HUES6 (cell line): ENCODE measurements at regions not wholly inside any gene's neighbourhood (a gene's known extent, or its start where the extent isn't known, plus 50 kb on each side); places are given as distances from the start of the nearest gene placed in this dataset.

Source experiments
- H3K27ac ChIP-seq: 2 replicates; pipeline ENCODE4 v1.7.0; 2013; ENCODE audit warnings: low read depth, mild to moderate bottlenecking, low read length, inconsistent platforms
- H3K27me3 ChIP-seq: 2 replicates; pipeline ENCODE4 v1.6.1; 2013; ENCODE audit warnings: low read length; ENCODE audit not compliant: control insufficient read depth, insufficient read depth
- H3K36me3 ChIP-seq: 2 replicates; pipeline ENCODE4 v1.6.1; 2013; ENCODE audit warnings: low read length; ENCODE audit not compliant: control insufficient read depth, insufficient read depth
- H3K4me1 ChIP-seq: 2 replicates; pipeline ENCODE4 v1.6.1; 2013; ENCODE audit warnings: low read length; ENCODE audit not compliant: control insufficient read depth, insufficient read depth
- H3K4me3 ChIP-seq: 2 replicates; pipeline ENCODE4 v1.5.1; 2013; ENCODE audit warnings: low read depth, low read length
- H3K9ac ChIP-seq: one replicate; pipeline ENCODE4 v1.6.1; 2013; ENCODE audit warnings: mild to moderate bottlenecking, low read length
- H3K9me3 ChIP-seq: 2 replicates; pipeline ENCODE4 v1.6.1; 2013; ENCODE audit warnings: low read depth, low read length; ENCODE audit not compliant: control insufficient read depth, insufficient read depth

GRCh38 chr13:29693275-29693945 lies 97.9 kb upstream of the SLC7A1 start:
- Histone ChIP-seq H3K27ac (no peak overlapping the region), H3K9me3 (peaks cover 4% of the 10 kb centered on the region; the same call in 1 of the 2 replicates), H3K27me3 (no peaks in the 10 kb centered on the region), H3K9ac (no peak overlapping the region), H3K36me3 (no peaks in the 10 kb centered on the region), H3K4me1 (no peaks in the 10 kb centered on the region), H3K4me3 (no peak overlapping the region)

GRCh38 chr13:29689548-29689947 lies 94.1 kb upstream of the SLC7A1 start:
- H3K27ac ChIP-seq, result no peak overlapping the region

GRCh38 chr13:29688193-29688592 lies 92.7 kb upstream of the SLC7A1 start:
- Histone ChIP-seq H3K36me3 (no peaks in the 10 kb centered on the region), H3K9me3 (peaks cover 5% of the 10 kb centered on the region; the same call in 1 of the 2 replicates), H3K27me3 (no peaks in the 10 kb centered on the region), H3K4me3 (no peak overlapping the region), H3K9ac (no peak overlapping the region), H3K27ac (no peak overlapping the region), H3K4me1 (no peaks in the 10 kb centered on the region; the same call in 1 of the 2 replicates)

More at GRCh38 chr13:29689548-29689947, 94.1 kb upstream of the SLC7A1 start:
- no peaks in the 10 kb centered on the region for H3K36me3 ChIP-seq
- peaks cover 5% of the 10 kb centered on the region; the same call in 1 of the 2 replicates for H3K9me3 ChIP-seq
- no peak overlapping the region for H3K9ac ChIP-seq
- no peaks in the 10 kb centered on the region; the same call in 1 of the 2 replicates for H3K4me1 ChIP-seq
- no peak overlapping the region for H3K4me3 ChIP-seq
- no peaks in the 10 kb centered on the region for H3K27me3 ChIP-seq

- Histone ChIP-seq H3K4me3 (no peak overlapping the region), H3K9ac (no peak overlapping the region), H3K36me3 (no peaks in the 10 kb centered on the region)
Measured at GRCh38 chr13:29684441-29684840, 89.0 kb upstream of the SLC7A1 start.

GRCh38 chr13:29683041-29683440 lies 87.6 kb upstream of the SLC7A1 start:
- no peak overlapping the region for H3K27ac ChIP-seq
- H3K27me3 ChIP-seq, result no peaks in the 10 kb centered on the region
- peaks cover 5% of the 10 kb centered on the region; the same call in 1 of the 2 replicates for H3K9me3 ChIP-seq
- H3K9ac ChIP-seq, result no peak overlapping the region
- H3K36me3 ChIP-seq, result no peaks in the 10 kb centered on the region
- H3K4me3 ChIP-seq, result no peak overlapping the region
- H3K4me1 ChIP-seq, result no peaks in the 10 kb centered on the region; the same call in 1 of the 2 replicates

More at GRCh38 chr13:29684441-29684840, 89.0 kb upstream of the SLC7A1 start:
- Histone ChIP-seq H3K9me3 (peaks cover 5% of the 10 kb centered on the region; the same call in 1 of the 2 replicates), H3K4me1 (no peaks in the 10 kb centered on the region; the same call in 1 of the 2 replicates), H3K27me3 (no peaks in the 10 kb centered on the region), H3K27ac (no peak overlapping the region)

GRCh38 chr13:29681864-29682263 lies 86.4 kb upstream of the SLC7A1 start:
- Histone ChIP-seq H3K27me3 (no peaks in the 10 kb centered on the region), H3K9me3 (peaks cover 5% of the 10 kb centered on the region; the same call in 1 of the 2 replicates)

GRCh38 chr13:29679396-29680053 lies 84.0 kb upstream of the SLC7A1 start:
- no peak overlapping the region for H3K9ac ChIP-seq
- H3K4me1 ChIP-seq, result no peaks in the 10 kb centered on the region; the same call in 1 of the 2 replicates
- H3K27ac ChIP-seq, result no peak overlapping the region
- no peaks in the 10 kb centered on the region; the same call in 1 of the 2 replicates for H3K9me3 ChIP-seq
- no peak overlapping the region for H3K4me3 ChIP-seq
- H3K27me3 ChIP-seq, result no peaks in the 10 kb centered on the region
- no peaks in the 10 kb centered on the region for H3K36me3 ChIP-seq

More at GRCh38 chr13:29681864-29682263, 86.4 kb upstream of the SLC7A1 start:
- no peak overlapping the region for H3K9ac ChIP-seq
- no peaks in the 10 kb centered on the region for H3K36me3 ChIP-seq
- no peaks in the 10 kb centered on the region; the same call in 1 of the 2 replicates for H3K4me1 ChIP-seq
- no peak overlapping the region for H3K4me3 ChIP-seq
- no peak overlapping the region for H3K27ac ChIP-seq

- H3K27me3 ChIP-seq, result no peaks in the 10 kb centered on the region
Measured at GRCh38 chr13:29677627-29678026, 82.1 kb upstream of the SLC7A1 start.

GRCh38 chr13:29676941-29677452 lies 81.5 kb upstream of the SLC7A1 start:
- Histone ChIP-seq H3K9me3 (no peaks in the 10 kb centered on the region), H3K27me3 (no peaks in the 10 kb centered on the region), H3K9ac (no peak overlapping the region), H3K4me1 (no peaks in the 10 kb centered on the region; the same call in 1 of the 2 replicates), H3K36me3 (no peaks in the 10 kb centered on the region), H3K27ac (no peak overlapping the region), H3K4me3 (no peak overlapping the region)

More at GRCh38 chr13:29677627-29678026, 82.1 kb upstream of the SLC7A1 start:
- H3K4me3 ChIP-seq, result no peak overlapping the region
- H3K4me1 ChIP-seq, result no peaks in the 10 kb centered on the region; the same call in 1 of the 2 replicates
- no peak overlapping the region for H3K9ac ChIP-seq
- no peaks in the 10 kb centered on the region for H3K9me3 ChIP-seq
- no peaks in the 10 kb centered on the region for H3K36me3 ChIP-seq
- H3K27ac ChIP-seq, result no peak overlapping the region

- no peak overlapping the region for H3K4me3 ChIP-seq
- H3K9ac ChIP-seq, result no peak overlapping the region
Measured at GRCh38 chr13:29676535-29676934, 81.0 kb upstream of the SLC7A1 start.

GRCh38 chr13:29674532-29674931 lies 79.0 kb upstream of the SLC7A1 start:
- H3K4me3 ChIP-seq, result no peak overlapping the region
- H3K9me3 ChIP-seq, result no peaks in the 10 kb centered on the region
- H3K27me3 ChIP-seq, result no peaks in the 10 kb centered on the region
- no peaks in the 10 kb centered on the region; the same call in 1 of the 2 replicates for H3K4me1 ChIP-seq
- no peak overlapping the region for H3K9ac ChIP-seq
- H3K36me3 ChIP-seq, result no peaks in the 10 kb centered on the region
- H3K27ac ChIP-seq, result no peak overlapping the region

More at GRCh38 chr13:29676535-29676934, 81.0 kb upstream of the SLC7A1 start:
- H3K9me3 ChIP-seq, result no peaks in the 10 kb centered on the region
- H3K27me3 ChIP-seq, result no peaks in the 10 kb centered on the region
- H3K4me1 ChIP-seq, result no peaks in the 10 kb centered on the region; the same call in 1 of the 2 replicates
- H3K27ac ChIP-seq, result no peak overlapping the region
- H3K36me3 ChIP-seq, result no peaks in the 10 kb centered on the region
